Lower lobe of right lung (tissue), 2 donors: ENCODE measurements at regions not wholly inside any gene's neighbourhood (a gene's known extent, or its start where the extent isn't known, plus 50 kb on each side); places are given as distances from the start of the nearest gene placed in this dataset.

ENCODE experiments used
- ATAC-seq, 2 donors: fragments of 200-7000 bp; cut with Tn5 transposase; one replicate each; pipeline ENCODE4 v1.9.1; 2020 to 2022; ENCODE audit warnings: mild to moderate bottlenecking in 2 of 2, moderate library complexity in 2 of 2
- DNase-seq: peaks from one replicate; pipeline ENCODE4 v3.0.0-alpha.2; 2020
- H3K27ac ChIP-seq: fragments of 200-600 bp; one replicate; pipeline ENCODE4 v1.8.0; 2022
- H3K27me3 ChIP-seq: fragments of 200-600 bp; one replicate; pipeline ENCODE4 v1.8.0; 2022; ENCODE audit warnings: low read depth
- H3K36me3 ChIP-seq: fragments of 200-600 bp; one replicate; pipeline ENCODE4 v1.8.0; 2022; ENCODE audit warnings: mild to moderate bottlenecking
- H3K4me1 ChIP-seq: fragments of 200-600 bp; one replicate; pipeline ENCODE4 v1.8.0; 2022
- H3K4me3 ChIP-seq: fragments of 200-600 bp; one replicate; pipeline ENCODE4 v1.8.0; 2022; ENCODE audit warnings: mild to moderate bottlenecking
- H3K9me3 ChIP-seq: fragments of 200-600 bp; one replicate; pipeline ENCODE4 v1.8.0; 2022
- intact Hi-C: fragments of 100-400 bp; cut with DNase I; formaldehyde crosslinking; loops from one replicate; pipeline ENCODE4 v1.11.0; 2022
- TF ChIP-seq, protein P1 (sequence below): fragments of 200-600 bp; IDR thresholded peaks from one replicate; pipeline ENCODE4 v1.8.0; 2022; ENCODE audit warnings: antibody characterized with exemption, mild to moderate bottlenecking
- donor health status: DM: no; HTN: yes; CAD: no; lungs with severe emphysema.

- Histone ChIP-seq H3K27ac (no peak overlapping the region), H3K4me3 (no peak overlapping the region), H3K9me3 (no peaks in the 10 kb centered on the region), H3K4me1 (no peaks in the 10 kb centered on the region), H3K27me3 (peaks cover 24% of the 10 kb centered on the region), H3K36me3 (no peaks in the 10 kb centered on the region)
- intact Hi-C loops = no loop called here
- DNase-seq = no peak
- TF ChIP-seq, protein P1, sequence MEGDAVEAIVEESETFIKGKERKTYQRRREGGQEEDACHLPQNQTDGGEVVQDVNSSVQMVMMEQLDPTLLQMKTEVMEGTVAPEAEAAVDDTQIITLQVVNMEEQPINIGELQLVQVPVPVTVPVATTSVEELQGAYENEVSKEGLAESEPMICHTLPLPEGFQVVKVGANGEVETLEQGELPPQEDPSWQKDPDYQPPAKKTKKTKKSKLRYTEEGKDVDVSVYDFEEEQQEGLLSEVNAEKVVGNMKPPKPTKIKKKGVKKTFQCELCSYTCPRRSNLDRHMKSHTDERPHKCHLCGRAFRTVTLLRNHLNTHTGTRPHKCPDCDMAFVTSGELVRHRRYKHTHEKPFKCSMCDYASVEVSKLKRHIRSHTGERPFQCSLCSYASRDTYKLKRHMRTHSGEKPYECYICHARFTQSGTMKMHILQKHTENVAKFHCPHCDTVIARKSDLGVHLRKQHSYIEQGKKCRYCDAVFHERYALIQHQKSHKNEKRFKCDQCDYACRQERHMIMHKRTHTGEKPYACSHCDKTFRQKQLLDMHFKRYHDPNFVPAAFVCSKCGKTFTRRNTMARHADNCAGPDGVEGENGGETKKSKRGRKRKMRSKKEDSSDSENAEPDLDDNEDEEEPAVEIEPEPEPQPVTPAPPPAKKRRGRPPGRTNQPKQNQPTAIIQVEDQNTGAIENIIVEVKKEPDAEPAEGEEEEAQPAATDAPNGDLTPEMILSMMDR = no peak
- ATAC-seq = no peak
Observed at GRCh38 chr16:88318521-88318920, 64.2 kb upstream of the ZNF469 start.

- intact Hi-C loops = no loop called here
- H3K9me3 ChIP-seq = no peaks in the 10 kb centered on the region
- H3K4me3 ChIP-seq = no peak overlapping the region
- DNase-seq (no peak), ATAC-seq (no peak)
- no peaks in the 10 kb centered on the region for H3K36me3 ChIP-seq
- H3K27me3 ChIP-seq = peaks cover 24% of the 10 kb centered on the region
- H3K4me1 ChIP-seq = no peaks in the 10 kb centered on the region
- H3K27ac ChIP-seq = no peak overlapping the region
- TF ChIP-seq, protein P1 = no peak
Observed at GRCh38 chr16:88319116-88319965, 63.4 kb upstream of the ZNF469 start.

- H3K27ac ChIP-seq = no peak overlapping the region
- TF ChIP-seq, protein P1 = no peak
- no peaks in the 10 kb centered on the region for H3K4me1 ChIP-seq
- no peaks in the 10 kb centered on the region for H3K9me3 ChIP-seq
- H3K36me3 ChIP-seq = no peaks in the 10 kb centered on the region
- peaks cover 18% of the 10 kb centered on the region for H3K27me3 ChIP-seq
- ATAC-seq (no peak), DNase-seq (no peak)
- intact Hi-C loops = no loop called here
- no peak overlapping the region for H3K4me3 ChIP-seq
Observed at GRCh38 chr16:88320947-88321634, 61.7 kb upstream of the ZNF469 start.

GRCh38 chr16:88321635-88322499, 60.9 kb upstream of the ZNF469 start:
- H3K4me3 ChIP-seq = no peak overlapping the region
- intact Hi-C loops = no loop called here
- DNase-seq = no peak
- no peak overlapping the region for H3K27ac ChIP-seq
- TF ChIP-seq, protein P1 = no peak
- H3K4me1 ChIP-seq = no peaks in the 10 kb centered on the region
- peaks cover 14% of the 10 kb centered on the region for H3K27me3 ChIP-seq
- H3K9me3 ChIP-seq = no peaks in the 10 kb centered on the region
- no peak for ATAC-seq
- no peaks in the 10 kb centered on the region for H3K36me3 ChIP-seq

GRCh38 chr16:88322500-88322970, 60.2 kb upstream of the ZNF469 start:
- Histone ChIP-seq H3K36me3 (no peaks in the 10 kb centered on the region), H3K9me3 (no peaks in the 10 kb centered on the region), H3K27me3 (peaks cover 14% of the 10 kb centered on the region), H3K27ac (no peak overlapping the region), H3K4me3 (no peak overlapping the region), H3K4me1 (no peaks in the 10 kb centered on the region)
- intact Hi-C loops = no loop called here
- DNase-seq (no peak), ATAC-seq (no peak)
- TF ChIP-seq, protein P1 = no peak
